Testis (tissue), 2 donors: ENCODE measurements at regions not wholly inside any gene's neighbourhood (a gene's known extent, or its start where the extent isn't known, plus 50 kb on each side); places are given as distances from the start of the nearest gene placed in this dataset.

Source experiments
- CTCF ChIP-seq, 3 experiments: fragments of 450-650 bp in 2 of 3; fragments of 200-600 bp in 1 of 3; sonication (generic) in 1 of 3; IDR thresholded peaks; one replicate each; pipeline ENCODE4 v1.5.1; 2016 to 2019; ENCODE audit warnings: antibody characterized with exemption in 3 of 3, mild to moderate bottlenecking in 2 of 3, moderate library complexity in 1 of 3
- POLR2A ChIP-seq: fragments of 450-650 bp; IDR thresholded peaks from one replicate; pipeline ENCODE4 v1.6.1; 2017; ENCODE audit warnings: antibody characterized with exemption, mild to moderate bottlenecking, moderate library complexity

DNA sequence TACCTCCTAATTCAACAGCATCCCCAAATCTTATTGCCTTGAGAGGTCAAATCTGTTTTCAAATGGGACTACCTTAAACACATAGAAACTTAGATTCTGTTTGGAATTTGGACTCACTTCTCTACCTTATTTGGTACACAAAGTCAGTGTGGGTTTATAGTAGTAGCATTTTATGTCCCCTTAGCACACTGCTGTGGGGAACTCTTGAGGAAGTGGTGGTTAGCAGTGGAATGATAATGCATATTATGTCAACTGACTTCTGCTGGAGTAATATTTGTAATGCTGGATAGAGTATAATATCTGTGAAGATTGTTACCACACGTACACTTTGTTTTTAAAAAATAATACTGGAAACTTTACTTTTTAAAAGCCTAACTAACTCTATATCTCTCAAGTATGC is 386.3 kb downstream of the NDFIP2 start:
- TF ChIP-seq CTCF (IDR thresholded peaks at IDR 0.05) (no peak), POLR2A (no peak)
